Left lung (tissue), 4 donors: ENCODE measurements at regions not wholly inside any gene's neighbourhood (a gene's known extent, or its start where the extent isn't known, plus 50 kb on each side); places are given as distances from the start of the nearest gene placed in this dataset.

Experiments used
- ATAC-seq: fragments of 200-7000 bp; cut with Tn5 transposase; one replicate; pipeline ENCODE4 v1.9.1; 2020; ENCODE audit warnings: moderate library complexity
- DNase-seq, 4 donors: peaks; one replicate each; pipeline ENCODE4 v3.0.0-alpha.2; 2013 to 2020
- H3K27ac ChIP-seq, 2 donors: fragments of 200-600 bp; sonication (generic) in 1 of 2; one replicate each; pipeline versions ENCODE4 v1.5.0 to v1.8.0; 2020 to 2021
- H3K27me3 ChIP-seq, 2 donors: fragments of 200-600 bp; sonication (generic) in 1 of 2; one replicate each; pipeline versions ENCODE4 v1.5.0 to v1.8.0; 2020 to 2021
- H3K36me3 ChIP-seq, 2 donors: fragments of 200-600 bp; sonication (generic) in 1 of 2; one replicate each; pipeline versions ENCODE4 v1.5.0 to v1.8.0; 2020 to 2021
- H3K4me1 ChIP-seq, 2 donors: fragments of 200-600 bp; one replicate each; pipeline ENCODE4 v1.8.0; 2021
- H3K4me3 ChIP-seq, 2 donors: fragments of 200-600 bp; sonication (generic) in 1 of 2; one replicate each; pipeline versions ENCODE4 v1.5.0 to v1.8.0; 2020 to 2021; ENCODE audit warnings: mild to moderate bottlenecking in 1 of 2
- H3K9me3 ChIP-seq, 2 donors: fragments of 200-600 bp; sonication (generic) in 1 of 2; one replicate each; pipeline versions ENCODE4 v1.5.0 to v1.8.0; 2020 to 2021
- CTCF ChIP-seq, 2 donors: fragments of 200-600 bp; sonication (generic) in 1 of 2; IDR thresholded peaks; one replicate each; pipeline versions ENCODE4 v1.5.0 to v1.8.0; 2021; ENCODE audit warnings: antibody characterized with exemption in 2 of 2
- intact Hi-C, 2 donors: fragments of 100-400 bp; cut with DNase I; formaldehyde crosslinking; loops; one replicate each; pipeline versions ENCODE4 v1.11.2 to v1.14.2; 2022
- donor health status: DM: no; HTN: yes; CAD: no.
- donor health status: DM: no; HTN: no; CAD: no.

- Histone ChIP-seq H3K4me3 (no peak overlapping the region), H3K9me3 (no peaks in the 10 kb centered on the region), H3K27ac (no peak overlapping the region), H3K36me3 (no peaks in the 10 kb centered on the region), H3K4me1 (peaks cover 0 to 9% of the 10 kb centered on the region in 2 donors), H3K27me3 (no peaks in the 10 kb centered on the region)
- no peak for TF ChIP-seq CTCF (IDR thresholded peaks at IDR 0.05)
- no peak for DNase-seq
- ATAC-seq: peak; percentile 78
- intact Hi-C loops: no loop called here
These were observed 165.6 kb downstream of the FAM43A start for GRCh38 chr3:194851254-194851653.

DNA sequence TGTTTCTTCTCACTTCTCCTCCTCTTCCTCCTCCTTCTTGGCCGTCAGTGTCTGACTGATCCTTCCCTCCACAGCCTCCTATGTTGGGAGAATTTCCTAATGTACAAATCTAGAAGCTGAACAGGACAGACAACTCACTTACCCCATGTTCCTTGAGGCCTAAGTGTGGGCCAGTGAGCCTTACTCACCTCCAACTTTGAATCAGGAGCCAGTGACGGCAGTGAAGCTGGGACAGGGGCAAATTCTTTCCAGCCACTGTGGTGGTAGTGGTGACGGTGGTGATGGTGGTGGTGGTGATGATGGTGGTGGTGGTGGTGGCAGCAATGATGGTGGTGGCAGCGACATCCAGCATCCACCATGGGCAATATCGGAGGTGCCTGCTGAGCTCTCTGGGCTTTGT lies 166.3 kb downstream of the FAM43A start:
- ATAC-seq: no peak
- intact Hi-C loops: no loop called here
- Histone ChIP-seq H3K36me3 (no peaks in the 10 kb centered on the region), H3K4me1 (peaks cover 0 to 9% of the 10 kb centered on the region in 2 donors), H3K27me3 (no peaks in the 10 kb centered on the region), H3K27ac (no peak overlapping the region), H3K4me3 (no peak overlapping the region), H3K9me3 (no peaks in the 10 kb centered on the region)
- DNase-seq: no peak
- TF ChIP-seq CTCF (IDR thresholded peaks at IDR 0.05): no peak

DNA sequence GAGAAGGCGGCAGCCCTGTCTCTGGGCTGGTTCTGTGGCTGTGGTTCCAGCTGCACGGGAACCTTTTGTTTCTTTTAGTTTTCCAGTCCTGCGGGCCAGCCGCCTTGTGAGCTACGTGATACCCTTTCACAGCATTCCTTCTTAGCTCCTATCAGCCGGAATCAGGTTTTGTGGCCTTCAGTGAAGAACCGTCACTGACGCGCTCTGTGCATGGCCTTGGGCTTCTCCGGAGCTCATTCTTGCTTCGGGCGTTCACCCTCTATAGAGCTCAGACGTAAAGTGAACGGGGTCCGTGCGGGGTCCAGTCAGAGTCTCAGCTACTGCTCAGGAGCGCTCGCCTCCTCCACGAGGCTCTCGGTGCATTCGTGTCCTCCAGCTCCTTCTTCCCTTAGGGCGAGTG lies 166.7 kb downstream of the FAM43A start:
- H3K9me3 ChIP-seq: no peaks in the 10 kb centered on the region
- H3K4me1 ChIP-seq: peaks cover 0 to 9% of the 10 kb centered on the region in 2 donors

DNA sequence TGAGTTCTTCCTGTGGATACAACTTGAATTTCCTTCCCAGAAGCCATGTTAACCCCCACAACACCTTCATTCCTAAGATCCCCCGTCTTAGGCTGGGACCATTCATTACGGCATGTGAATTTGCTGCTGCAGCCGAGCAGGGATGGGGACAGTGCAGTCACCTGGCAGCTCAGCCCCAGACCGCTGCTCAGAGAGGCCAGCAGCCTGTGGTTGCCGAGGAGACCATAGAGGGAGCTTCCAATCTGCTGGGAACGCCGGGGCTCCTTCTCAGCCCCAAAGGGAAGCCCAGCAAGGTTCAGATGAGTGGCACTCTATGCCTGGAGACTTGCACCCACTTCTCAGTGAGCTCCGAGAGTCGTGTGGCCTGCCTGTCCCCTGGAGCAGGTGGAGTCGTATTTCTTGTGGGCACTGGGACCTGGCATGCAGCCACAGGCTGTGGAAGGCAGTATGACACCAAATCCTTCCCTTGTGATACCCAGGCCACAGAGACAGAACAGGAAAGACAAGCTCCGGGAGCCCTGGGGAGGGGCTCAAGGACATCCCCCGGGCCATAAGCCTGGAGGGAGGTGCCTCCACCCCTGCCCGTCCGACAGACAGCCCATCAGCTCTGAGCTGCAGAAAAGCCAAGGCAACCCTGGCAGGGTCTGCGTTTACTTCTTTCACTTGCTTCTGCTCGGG lies 167.3 kb downstream of the FAM43A start:
- ATAC-seq (no peak), DNase-seq (peak in 1 of 4 donors; percentile 45)
- Histone ChIP-seq H3K4me1 (peaks cover 0 to 9% of the 10 kb centered on the region in 2 donors), H3K27ac (no peak overlapping the region), H3K9me3 (no peaks in the 10 kb centered on the region), H3K27me3 (no peaks in the 10 kb centered on the region), H3K4me3 (no peak overlapping the region), H3K36me3 (no peaks in the 10 kb centered on the region)
- TF ChIP-seq CTCF (IDR thresholded peaks at IDR 0.05): no peak
- intact Hi-C loops: no loop called here

More for the DNA sequence above, 166.7 kb downstream of the FAM43A start:
- intact Hi-C loops: no loop called here
- Histone ChIP-seq H3K36me3 (no peaks in the 10 kb centered on the region), H3K27me3 (no peaks in the 10 kb centered on the region), H3K27ac (no peak overlapping the region), H3K4me3 (no peak overlapping the region)
- ATAC-seq (no peak), DNase-seq (no peak)
- TF ChIP-seq CTCF (IDR thresholded peaks at IDR 0.05): no peak

GRCh38 chr3:194854206-194854605 lies 168.5 kb downstream of the FAM43A start:
- peaks cover 0 to 9% of the 10 kb centered on the region in 2 donors for H3K4me1 ChIP-seq
- H3K27me3 ChIP-seq: no peaks in the 10 kb centered on the region
- no peak overlapping the region for H3K27ac ChIP-seq
- TF ChIP-seq CTCF (IDR thresholded peaks at IDR 0.05): no peak
- H3K4me3 ChIP-seq: no peak overlapping the region
- DNase-seq (no peak), ATAC-seq (no peak)
- no peaks in the 10 kb centered on the region for H3K36me3 ChIP-seq
- H3K9me3 ChIP-seq: no peaks in the 10 kb centered on the region
- intact Hi-C loops: no loop called here
